ENCODE measurements at regions not wholly inside any gene's neighbourhood (a gene's known extent, or its start where the extent isn't known, plus 50 kb on each side); places are given as distances from the start of the nearest gene placed in this dataset.

GRCh38 chr11:44512818-44513217 lies 52.6 kb upstream of the CD82 start:
- DNase-seq (ENCODE audit: low spot score), result no peak
- in situ Hi-C loops (cut with HindIII; ENCODE audit: low sequenced_read_pairs), result no loop called here

GRCh38 chr11:44515048-44515447 lies 50.4 kb upstream of the CD82 start:
- in situ Hi-C loops (cut with HindIII; ENCODE audit: low sequenced_read_pairs), result no loop called here
- no peak for DNase-seq (ENCODE audit: low spot score)
